Umbilical cord (tissue), 1 donor: ENCODE measurements at regions not wholly inside any gene's neighbourhood (a gene's known extent, or its start where the extent isn't known, plus 50 kb on each side); places are given as distances from the start of the nearest gene placed in this dataset.
"Not testable (repeated sequence)": the region's sequence is repeated elsewhere in the genome, so short reads cannot be mapped to it uniquely, and the experiment has no call there.

Experiments used
- DNase-seq: peaks from one replicate; pipeline ENCODE4 v3.0.0-alpha.2; 2015; ENCODE audit warnings: low spot score

DNA sequence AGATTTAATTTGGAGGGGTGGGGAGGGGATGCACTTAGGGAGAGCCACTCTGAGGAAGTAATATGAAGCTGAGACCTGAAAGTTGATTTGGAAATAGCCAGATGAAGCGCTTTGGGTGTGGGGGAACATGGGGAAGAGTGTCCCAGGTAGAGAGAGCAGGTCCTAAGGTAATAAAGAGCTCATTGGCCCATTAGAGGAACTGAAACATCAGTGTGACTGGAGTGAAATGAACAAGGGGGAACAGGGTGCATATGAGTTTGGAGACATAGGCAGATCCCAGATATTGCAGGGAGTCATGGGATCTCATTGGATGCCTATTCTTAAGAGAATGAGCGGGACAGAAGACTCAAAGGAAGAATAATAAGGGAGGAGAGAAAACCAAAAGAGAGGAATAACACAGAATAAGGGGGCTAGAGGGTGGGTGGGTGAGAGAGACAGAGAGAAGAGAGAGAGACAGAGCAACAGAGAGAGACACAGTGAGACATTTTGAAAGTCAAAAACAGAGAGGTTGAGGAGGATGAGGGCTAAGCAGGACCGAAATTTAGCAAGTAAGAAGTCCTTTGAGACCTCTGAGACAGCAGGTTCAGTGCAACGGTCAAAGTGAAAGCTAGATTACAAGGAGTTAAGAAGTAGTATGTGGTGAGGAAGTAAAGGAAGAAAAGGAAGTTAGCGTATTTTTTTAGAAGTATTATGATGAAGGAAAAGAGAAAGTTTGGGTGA lies 54.1 kb upstream of the NOTCH2NLA start:
- DNase-seq = not testable (repeated sequence)

DNA sequence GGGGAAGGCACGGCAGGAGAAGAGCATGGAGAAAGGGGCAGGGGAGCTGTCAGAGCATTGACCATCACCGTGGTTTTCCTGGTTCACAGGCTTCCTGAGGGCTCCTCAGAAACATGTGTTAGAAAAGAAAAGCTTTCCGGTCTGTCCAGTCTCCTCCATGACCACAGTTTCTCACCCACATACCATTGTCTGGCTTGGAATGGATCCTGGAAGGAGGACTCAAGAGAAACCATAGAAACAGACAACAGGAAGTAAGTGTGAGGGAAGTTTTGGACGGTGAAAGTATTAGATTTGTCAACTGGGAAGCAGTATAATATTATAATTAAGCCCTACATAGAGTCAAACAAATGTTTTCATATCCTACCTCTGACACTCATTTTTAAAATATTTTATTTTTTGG lies 52.7 kb upstream of the NOTCH2NLA start:
- DNase-seq = not testable (repeated sequence)

DNA sequence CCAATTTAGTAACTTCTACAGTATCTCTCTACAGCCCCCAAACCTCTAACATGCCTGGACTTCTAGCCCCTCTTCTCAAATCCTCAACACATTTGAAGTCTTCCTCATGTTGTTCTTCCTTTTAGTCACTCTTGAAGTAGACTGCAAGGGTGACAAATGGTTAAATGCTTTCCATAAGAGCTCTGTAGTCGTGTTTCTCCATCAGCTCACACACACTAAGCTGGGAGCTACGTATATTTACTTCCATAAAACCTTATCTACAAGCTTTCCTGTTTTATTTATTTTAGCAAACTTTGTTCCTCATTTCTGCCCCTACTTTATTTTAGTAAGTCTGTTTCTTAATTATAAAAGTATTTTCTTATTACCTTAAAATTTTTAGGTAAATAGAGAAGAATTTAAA lies 49.9 kb upstream of the NOTCH2NLA start:
- DNase-seq = not testable (repeated sequence)
